ENCODE measurements at regions not wholly inside any gene's neighbourhood (a gene's known extent, or its start where the extent isn't known, plus 50 kb on each side); places are given as distances from the start of the nearest gene placed in this dataset.

- TF ChIP-seq POU6F1 (CRISPR knock-in tag; IDR thresholded peaks at IDR 0.05; ENCODE audit: borderline replicate concordance, low read depth) (no peak), ZNF565 (CRISPR knock-in tag; conservative IDR thresholded peaks at IDR 0.05; ENCODE audit: low read depth) (no peak), CSDC2 (CRISPR knock-in tag; IDR thresholded peaks at IDR 0.05) (no peak), TCF4 (CRISPR knock-in tag; IDR thresholded peaks at IDR 0.05; ENCODE audit: borderline replicate concordance) (no peak)
These were observed 2139.1 kb downstream of the PCDH9 start (continued) for GRCh38 chr13:65091031-65091430.

- no peak for ATAC-seq
- TF ChIP-seq ARNTL (CRISPR knock-in tag; IDR thresholded peaks at IDR 0.05; ENCODE audit: borderline replicate concordance, low read depth): no peak
- no peak for TF ChIP-seq CREB5 (CRISPR knock-in tag; IDR thresholded peaks at IDR 0.05; ENCODE audit: low read depth)
- TF ChIP-seq CSDC2 (CRISPR knock-in tag; IDR thresholded peaks at IDR 0.05): no peak
- TF ChIP-seq CSRNP3 (CRISPR knock-in tag; IDR thresholded peaks at IDR 0.05): no peak
- no peak for TF ChIP-seq ZNF8 (CRISPR knock-in tag; IDR thresholded peaks at IDR 0.05)
- no peak for TF ChIP-seq GLIS3 (CRISPR knock-in tag; IDR thresholded peaks at IDR 0.05)
- TF ChIP-seq PPARA (CRISPR knock-in tag; IDR thresholded peaks at IDR 0.05; ENCODE audit: borderline replicate concordance): no peak
- no peak for TF ChIP-seq TSHZ2 (CRISPR knock-in tag; IDR thresholded peaks at IDR 0.05)
- no peak for TF ChIP-seq SNAI2 (CRISPR knock-in tag; IDR thresholded peaks at IDR 0.05)
- no peak for TF ChIP-seq ZFP3 (CRISPR knock-in tag; IDR thresholded peaks at IDR 0.05)
- no peak for TF ChIP-seq RARB (CRISPR knock-in tag; IDR thresholded peaks at IDR 0.05)
- TF ChIP-seq ZNF565 (CRISPR knock-in tag; conservative IDR thresholded peaks at IDR 0.05; ENCODE audit: low read depth): no peak
- TF ChIP-seq ZNF70 (CRISPR knock-in tag; IDR thresholded peaks at IDR 0.05): no peak
- TF ChIP-seq TCF4 (CRISPR knock-in tag; IDR thresholded peaks at IDR 0.05; ENCODE audit: borderline replicate concordance): no peak
- TF ChIP-seq ESRRG (CRISPR knock-in tag; IDR thresholded peaks at IDR 0.05): no peak
- TF ChIP-seq OSR1 (CRISPR knock-in tag; IDR thresholded peaks at IDR 0.05): no peak
- no peak for TF ChIP-seq TOX (CRISPR knock-in tag; IDR thresholded peaks at IDR 0.05; ENCODE audit: borderline replicate concordance)
These were observed 2139.9 kb downstream of the PCDH9 start for GRCh38 chr13:65090186-65090585.

GRCh38 chr13:65088906-65089305, 2141.2 kb downstream of the PCDH9 start:
- ATAC-seq: no peak
- TF ChIP-seq ZFP30 (CRISPR knock-in tag; IDR thresholded peaks at IDR 0.05) (no peak), TOX (CRISPR knock-in tag; IDR thresholded peaks at IDR 0.05; ENCODE audit: borderline replicate concordance) (no peak), GLIS3 (CRISPR knock-in tag; IDR thresholded peaks at IDR 0.05) (no peak), ZNF8 (CRISPR knock-in tag; IDR thresholded peaks at IDR 0.05) (no peak), PATZ1 (CRISPR knock-in tag; IDR thresholded peaks at IDR 0.05; ENCODE audit: borderline replicate concordance) (no peak), TCF4 (CRISPR knock-in tag; IDR thresholded peaks at IDR 0.05; ENCODE audit: borderline replicate concordance) (no peak), ZFP3 (CRISPR knock-in tag; IDR thresholded peaks at IDR 0.05) (no peak), ISL1 (CRISPR knock-in tag; IDR thresholded peaks at IDR 0.05) (no peak), ZNF70 (CRISPR knock-in tag; IDR thresholded peaks at IDR 0.05) (no peak), TSHZ2 (CRISPR knock-in tag; IDR thresholded peaks at IDR 0.05) (no peak), POU6F1 (CRISPR knock-in tag; IDR thresholded peaks at IDR 0.05; ENCODE audit: borderline replicate concordance, low read depth) (no peak), CREB5 (CRISPR knock-in tag; IDR thresholded peaks at IDR 0.05; ENCODE audit: low read depth) (no peak), PPARA (CRISPR knock-in tag; IDR thresholded peaks at IDR 0.05; ENCODE audit: borderline replicate concordance) (no peak), CSDC2 (CRISPR knock-in tag; IDR thresholded peaks at IDR 0.05) (no peak), OSR1 (CRISPR knock-in tag; IDR thresholded peaks at IDR 0.05) (no peak), ARNTL (CRISPR knock-in tag; IDR thresholded peaks at IDR 0.05; ENCODE audit: borderline replicate concordance, low read depth) (no peak), SNAI2 (CRISPR knock-in tag; IDR thresholded peaks at IDR 0.05) (no peak)
